ENCODE measurements at regions not wholly inside any gene's neighbourhood (a gene's known extent, or its start where the extent isn't known, plus 50 kb on each side); places are given as distances from the start of the nearest gene placed in this dataset.
"Not testable (repeated sequence)": the region's sequence is repeated elsewhere in the genome, so short reads cannot be mapped to it uniquely, and the experiment has no call there.

- no peak for DNase-seq
Observed at GRCh38 chr14:58954901-58955861, 233.3 kb upstream of the DAAM1 start.

- no peak for DNase-seq
Observed at GRCh38 chr14:58961045-58961731, 227.3 kb upstream of the DAAM1 start.

GRCh38 chr14:58963873-58964597 lies 224.4 kb upstream of the DAAM1 start:
- DNase-seq = no peak

GRCh38 chr14:58964598-58964928 lies 223.9 kb upstream of the DAAM1 start:
- no peak for DNase-seq

- DNase-seq = no peak
Observed at GRCh38 chr14:58965601-58966000, 222.9 kb upstream of the DAAM1 start.

- no peak for DNase-seq
Observed at GRCh38 chr14:58966997-58967396, 221.5 kb upstream of the DAAM1 start.

- no peak for DNase-seq
Observed at GRCh38 chr14:58969951-58970751, 218.3 kb upstream of the DAAM1 start.

GRCh38 chr14:58972233-58973017 lies 216.0 kb upstream of the DAAM1 start:
- no peak for DNase-seq

GRCh38 chr14:58977366-58977765 lies 211.1 kb upstream of the DAAM1 start:
- DNase-seq = no peak

- no peak for DNase-seq
Observed at GRCh38 chr14:58978343-58978742, 210.1 kb upstream of the DAAM1 start.

GRCh38 chr14:58979325-58979724 lies 209.1 kb upstream of the DAAM1 start:
- DNase-seq = no peak

- DNase-seq = no peak
Observed at GRCh38 chr14:58981840-58982239, 206.6 kb upstream of the DAAM1 start.

GRCh38 chr14:58985786-58986185 lies 202.7 kb upstream of the DAAM1 start:
- no peak for DNase-seq

- no peak for DNase-seq
Observed at GRCh38 chr14:58987591-58987990, 200.9 kb upstream of the DAAM1 start.

GRCh38 chr14:58992935-58993334 lies 195.5 kb upstream of the DAAM1 start:
- DNase-seq = no peak

GRCh38 chr14:58994130-58994529 lies 194.3 kb upstream of the DAAM1 start:
- DNase-seq = no peak

- DNase-seq = no peak
Observed at GRCh38 chr14:59004012-59004411, 184.5 kb upstream of the DAAM1 start.

GRCh38 chr14:59006179-59006578 lies 182.3 kb upstream of the DAAM1 start:
- not testable (repeated sequence) for DNase-seq

GRCh38 chr14:59009967-59010366 lies 178.5 kb upstream of the DAAM1 start:
- no peak for DNase-seq

- DNase-seq = no peak
Observed at GRCh38 chr14:59013672-59014298, 174.7 kb upstream of the DAAM1 start.

GRCh38 chr14:59015482-59015881 lies 173.0 kb upstream of the DAAM1 start:
- DNase-seq = no peak
